ENCODE measurements at regions not wholly inside any gene's neighbourhood (a gene's known extent, or its start where the extent isn't known, plus 50 kb on each side); places are given as distances from the start of the nearest gene placed in this dataset.

- in situ Hi-C loops (cut with MboI; ENCODE audit: low pct_unique_long_range_greater_than_20kb, low sequenced_read_pairs, unreplicated experiment), result no loop called here
- DNase-seq (ENCODE audit: low spot score), result no peak
- TF ChIP-seq CTCF (IDR thresholded peaks at IDR 0.05; ENCODE audit: extremely low read depth, insufficient read depth, missing control alignments), result no peak
Observed at GRCh38 chr18:56109757-56110156, 521.8 kb upstream of the TCF4 start.

- in situ Hi-C loops (cut with MboI; ENCODE audit: low pct_unique_long_range_greater_than_20kb, low sequenced_read_pairs, unreplicated experiment), result no loop called here
- no peak for DNase-seq (ENCODE audit: low spot score)
- TF ChIP-seq CTCF (IDR thresholded peaks at IDR 0.05; ENCODE audit: extremely low read depth, insufficient read depth, missing control alignments), result no peak
Observed at GRCh38 chr18:56108478-56109367, 520.7 kb upstream of the TCF4 start.

GRCh38 chr18:56107821-56108477 is 520.0 kb upstream of the TCF4 start:
- no peak for TF ChIP-seq CTCF (IDR thresholded peaks at IDR 0.05; ENCODE audit: extremely low read depth, insufficient read depth, missing control alignments)
- in situ Hi-C loops (cut with MboI; ENCODE audit: low pct_unique_long_range_greater_than_20kb, low sequenced_read_pairs, unreplicated experiment), result no loop called here
- DNase-seq (ENCODE audit: low spot score), result no peak

- in situ Hi-C loops (cut with MboI; ENCODE audit: low pct_unique_long_range_greater_than_20kb, low sequenced_read_pairs, unreplicated experiment), result no loop called here
- no peak for DNase-seq (ENCODE audit: low spot score)
- TF ChIP-seq CTCF (IDR thresholded peaks at IDR 0.05; ENCODE audit: extremely low read depth, insufficient read depth, missing control alignments), result no peak
Observed at GRCh38 chr18:56100090-56100722, 512.2 kb upstream of the TCF4 start.

GRCh38 chr18:56097621-56098020 is 509.6 kb upstream of the TCF4 start:
- in situ Hi-C loops (cut with MboI; ENCODE audit: low pct_unique_long_range_greater_than_20kb, low sequenced_read_pairs, unreplicated experiment), result no loop called here
- DNase-seq (ENCODE audit: low spot score), result no peak
- TF ChIP-seq CTCF (IDR thresholded peaks at IDR 0.05; ENCODE audit: extremely low read depth, insufficient read depth, missing control alignments), result no peak

GRCh38 chr18:56096861-56097260 is 508.9 kb upstream of the TCF4 start:
- TF ChIP-seq CTCF (IDR thresholded peaks at IDR 0.05; ENCODE audit: extremely low read depth, insufficient read depth, missing control alignments), result no peak
- no peak for DNase-seq (ENCODE audit: low spot score)
- in situ Hi-C loops (cut with MboI; ENCODE audit: low pct_unique_long_range_greater_than_20kb, low sequenced_read_pairs, unreplicated experiment), result no loop called here
